ENCODE measurements at regions not wholly inside any gene's neighbourhood (a gene's known extent, or its start where the extent isn't known, plus 50 kb on each side); places are given as distances from the start of the nearest gene placed in this dataset.

DNA sequence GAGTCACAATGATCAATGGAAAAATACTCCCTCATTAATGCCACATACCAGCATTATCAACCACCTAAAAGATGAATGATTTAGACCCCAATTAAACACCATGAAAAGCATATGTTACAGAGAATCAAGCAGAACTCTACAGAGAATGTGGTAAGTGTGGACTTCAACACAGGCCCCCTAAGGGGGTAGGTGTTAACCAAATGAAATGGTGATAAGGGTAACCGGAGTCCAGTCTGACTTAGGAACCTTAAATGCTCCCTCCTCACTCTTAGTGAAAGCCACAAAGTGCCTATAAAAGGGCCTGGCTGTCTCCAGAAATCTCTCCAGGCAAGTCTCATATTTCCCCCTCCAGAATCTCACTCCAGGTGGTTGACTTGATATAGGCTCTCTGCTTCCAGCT, 149.2 kb upstream of the FOXD3 start:
- TF ChIP-seq TOX (CRISPR knock-in tag; IDR thresholded peaks at IDR 0.05; ENCODE audit: borderline replicate concordance) (no peak), ZFP30 (CRISPR knock-in tag; IDR thresholded peaks at IDR 0.05) (no peak), ISL1 (CRISPR knock-in tag; IDR thresholded peaks at IDR 0.05) (no peak), RARB (CRISPR knock-in tag; IDR thresholded peaks at IDR 0.05) (no peak), GLIS3 (CRISPR knock-in tag; IDR thresholded peaks at IDR 0.05) (no peak), ZFP3 (CRISPR knock-in tag; IDR thresholded peaks at IDR 0.05) (no peak), ESRRG (CRISPR knock-in tag; IDR thresholded peaks at IDR 0.05) (no peak)
- TF ChIP-seq, protein P1, sequence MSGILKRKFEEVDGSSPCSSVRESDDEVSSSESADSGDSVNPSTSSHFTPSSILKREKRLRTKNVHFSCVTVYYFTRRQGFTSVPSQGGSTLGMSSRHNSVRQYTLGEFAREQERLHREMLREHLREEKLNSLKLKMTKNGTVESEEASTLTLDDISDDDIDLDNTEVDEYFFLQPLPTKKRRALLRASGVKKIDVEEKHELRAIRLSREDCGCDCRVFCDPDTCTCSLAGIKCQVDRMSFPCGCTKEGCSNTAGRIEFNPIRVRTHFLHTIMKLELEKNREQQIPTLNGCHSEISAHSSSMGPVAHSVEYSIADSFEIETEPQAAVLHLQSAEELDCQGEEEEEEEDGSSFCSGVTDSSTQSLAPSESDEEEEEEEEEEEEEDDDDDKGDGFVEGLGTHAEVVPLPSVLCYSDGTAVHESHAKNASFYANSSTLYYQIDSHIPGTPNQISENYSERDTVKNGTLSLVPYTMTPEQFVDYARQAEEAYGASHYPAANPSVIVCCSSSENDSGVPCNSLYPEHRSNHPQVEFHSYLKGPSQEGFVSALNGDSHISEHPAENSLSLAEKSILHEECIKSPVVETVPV (CRISPR knock-in tag; IDR thresholded peaks at IDR 0.05): no peak
